ENCODE measurements at regions not wholly inside any gene's neighbourhood (a gene's known extent, or its start where the extent isn't known, plus 50 kb on each side); places are given as distances from the start of the nearest gene placed in this dataset.
A peak's percentile ranks its signal among the peaks of the same experiment; 100 is the strongest.

- no peaks in the 10 kb centered on the region for H4K20me1 ChIP-seq
- no peaks in the 10 kb centered on the region for H3K36me3 ChIP-seq
- TF ChIP-seq Cebpa-rat (IDR thresholded peaks at IDR 0.05), result no peak
- no peaks in the 10 kb centered on the region for H3K27me3 ChIP-seq
- H3K4me1 ChIP-seq, result no peaks in the 10 kb centered on the region
- H3K4me2 ChIP-seq, result no peak overlapping the region
- no peak overlapping the region for H3K9ac ChIP-seq
- H3K9me3 ChIP-seq (replicated peaks in 1 of 11), result no peaks in the 10 kb centered on the region
- no peak overlapping the region for H3K27ac ChIP-seq
- no peak overlapping the region for H3K4me3 ChIP-seq
These were observed 221.8 kb downstream of the TTLL7 start for GRCh38 chr1:83776913-83777757.

- Histone ChIP-seq H3K9me3 (replicated peaks in 1 of 11) (no peaks in the 10 kb centered on the region), H3K27ac (no peak overlapping the region), H3K4me2 (no peak overlapping the region), H3K27me3 (no peaks in the 10 kb centered on the region), H4K20me1 (no peaks in the 10 kb centered on the region), H3K4me1 (no peaks in the 10 kb centered on the region), H3K9ac (no peak overlapping the region), H3K36me3 (no peaks in the 10 kb centered on the region), H3K4me3 (no peak overlapping the region)
- no peak for TF ChIP-seq Cebpa-rat (IDR thresholded peaks at IDR 0.05)
These were observed 222.8 kb downstream of the TTLL7 start for GRCh38 chr1:83775977-83776603.

- no peak overlapping the region for H3K4me3 ChIP-seq
- H3K4me2 ChIP-seq, result no peak overlapping the region
- no peaks in the 10 kb centered on the region for H3K27me3 ChIP-seq
- H3K9me3 ChIP-seq (replicated peaks in 1 of 11), result no peaks in the 10 kb centered on the region
- H4K20me1 ChIP-seq, result no peaks in the 10 kb centered on the region
- H3K9ac ChIP-seq, result no peak overlapping the region
- TF ChIP-seq Cebpa-rat (IDR thresholded peaks at IDR 0.05), result no peak
- no peak overlapping the region for H3K27ac ChIP-seq
- no peaks in the 10 kb centered on the region for H3K4me1 ChIP-seq
- H3K36me3 ChIP-seq, result no peaks in the 10 kb centered on the region
These were observed 225.9 kb downstream of the TTLL7 start for GRCh38 chr1:83773059-83773458.

GRCh38 chr1:83770319-83770661 is 228.6 kb downstream of the TTLL7 start:
- no peak overlapping the region for H3K4me2 ChIP-seq
- H3K27me3 ChIP-seq, result no peaks in the 10 kb centered on the region
- peaks cover 0 to 3% (median 0%) of the 10 kb centered on the region in 10 experiments; a peak in 2 of 20 replicates for H3K4me1 ChIP-seq
- TF ChIP-seq Cebpa-rat (IDR thresholded peaks at IDR 0.05), result no peak
- H3K9me3 ChIP-seq (replicated peaks in 1 of 11), result no peaks in the 10 kb centered on the region
- no peaks in the 10 kb centered on the region for H4K20me1 ChIP-seq
- no peak overlapping the region for H3K4me3 ChIP-seq
- no peak overlapping the region for H3K9ac ChIP-seq
- H3K36me3 ChIP-seq, result no peaks in the 10 kb centered on the region
- no peak overlapping the region for H3K27ac ChIP-seq

- no peak overlapping the region for H3K4me2 ChIP-seq
- H3K4me1 ChIP-seq, result peaks cover 0 to 3% (median 0%) of the 10 kb centered on the region in 10 experiments; a peak in 2 of 20 replicates
- H3K4me3 ChIP-seq, result no peak overlapping the region
- H3K27ac ChIP-seq, result no peak overlapping the region
- H3K9ac ChIP-seq, result no peak overlapping the region
- TF ChIP-seq Cebpa-rat (IDR thresholded peaks at IDR 0.05), result no peak
- no peaks in the 10 kb centered on the region for H3K9me3 ChIP-seq (replicated peaks in 1 of 11)
- H3K36me3 ChIP-seq, result no peaks in the 10 kb centered on the region
- H3K27me3 ChIP-seq, result no peaks in the 10 kb centered on the region
- no peaks in the 10 kb centered on the region for H4K20me1 ChIP-seq
These were observed 229.2 kb downstream of the TTLL7 start for GRCh38 chr1:83769594-83770318.

- Histone ChIP-seq H3K4me1 (peaks cover 0 to 3% (median 0%) of the 10 kb centered on the region in 10 experiments; a peak in 2 of 20 replicates), H3K9ac (no peak overlapping the region), H3K9me3 (replicated peaks in 1 of 11) (no peaks in the 10 kb centered on the region), H4K20me1 (no peaks in the 10 kb centered on the region), H3K4me3 (no peak overlapping the region), H3K27ac (no peak overlapping the region), H3K27me3 (no peaks in the 10 kb centered on the region), H3K4me2 (no peak overlapping the region), H3K36me3 (no peaks in the 10 kb centered on the region)
- no peak for TF ChIP-seq Cebpa-rat (IDR thresholded peaks at IDR 0.05)
These were observed 229.9 kb downstream of the TTLL7 start for GRCh38 chr1:83769072-83769471.

- no peaks in the 10 kb centered on the region for H3K27me3 ChIP-seq
- no peaks in the 10 kb centered on the region for H4K20me1 ChIP-seq
- no peak overlapping the region for H3K27ac ChIP-seq
- no peaks in the 10 kb centered on the region for H3K9me3 ChIP-seq (replicated peaks in 1 of 11)
- peak overlapping the region in 1 of 11 experiments; percentile 10; a peak in 1 of 22 replicates for H3K4me2 ChIP-seq
- H3K9ac ChIP-seq, result no peak overlapping the region
- no peak overlapping the region for H3K4me3 ChIP-seq
- H3K36me3 ChIP-seq, result no peaks in the 10 kb centered on the region
- H3K4me1 ChIP-seq, result peaks cover 0 to 7% (median under 1%) of the 10 kb centered on the region in 10 experiments; a peak in 7 of 20 replicates
- TF ChIP-seq Cebpa-rat (IDR thresholded peaks at IDR 0.05), result no peak
These were observed 232.7 kb downstream of the TTLL7 start for GRCh38 chr1:83766241-83766691.

- no peak overlapping the region for H3K4me2 ChIP-seq
- H4K20me1 ChIP-seq, result no peaks in the 10 kb centered on the region
- no peak overlapping the region for H3K4me3 ChIP-seq
- no peak overlapping the region for H3K27ac ChIP-seq
- H3K36me3 ChIP-seq, result no peaks in the 10 kb centered on the region
- H3K27me3 ChIP-seq, result no peaks in the 10 kb centered on the region
- TF ChIP-seq Cebpa-rat (IDR thresholded peaks at IDR 0.05), result no peak
- peaks cover 6 to 15% (median 8%) of the 10 kb centered on the region in 10 experiments; a peak in 14 of 20 replicates for H3K4me1 ChIP-seq
- no peak overlapping the region for H3K9ac ChIP-seq
- no peaks in the 10 kb centered on the region for H3K9me3 ChIP-seq (replicated peaks in 1 of 11)
These were observed 233.8 kb downstream of the TTLL7 start for GRCh38 chr1:83765125-83765524.

GRCh38 chr1:83764209-83764608 is 234.7 kb downstream of the TTLL7 start:
- Histone ChIP-seq H3K27ac (no peak overlapping the region), H3K4me2 (no peak overlapping the region), H3K36me3 (no peaks in the 10 kb centered on the region), H4K20me1 (no peaks in the 10 kb centered on the region), H3K4me3 (no peak overlapping the region), H3K27me3 (no peaks in the 10 kb centered on the region), H3K4me1 (peaks cover 6 to 15% (median 8%) of the 10 kb centered on the region in 10 experiments; a peak in 14 of 20 replicates), H3K9me3 (replicated peaks in 1 of 11) (no peaks in the 10 kb centered on the region), H3K9ac (no peak overlapping the region)
- TF ChIP-seq Cebpa-rat (IDR thresholded peaks at IDR 0.05), result no peak
